PC-9 (cell line): ENCODE measurements at regions not wholly inside any gene's neighbourhood (a gene's known extent, or its start where the extent isn't known, plus 50 kb on each side); places are given as distances from the start of the nearest gene placed in this dataset.

ENCODE experiments used
- BruUV-seq: library from RNA; stranded (reverse); fragments of 400-500 nt; replicated peaks from 2 replicates; lab custom pipeline; 2021; lab: Mats Ljungman, UMichigan
- CTCF ChIA-PET: fragments of 300-600 bp; sonication (Branson Sonifier 250); formaldehyde crosslinking; loops from one replicate; lab custom pipeline; 2022; ENCODE audit warnings: antibody characterized with exemption; lab: Charles Lee
- POLR2A ChIA-PET: fragments of 300-600 bp; sonication (Branson Sonifier 250); formaldehyde crosslinking; loops from one replicate; lab custom pipeline; 2022; ENCODE audit warnings: antibody characterized with exemption; ENCODE audit not compliant: unreplicated experiment; lab: Charles Lee
- DNase-seq, 2 experiments: peaks; one replicate each; pipeline versions ENCODE4 v3.0.0 to v3.0.0-alpha.2; 2015 to 2022; ENCODE audit warnings: mixed read lengths in 1 of 2
- H2AFZ ChIP-seq: fragments of 200-600 bp; sonication (generic); 2 replicates; pipeline ENCODE4 v1.8.1; 2017; ENCODE audit warnings: antibody characterized with exemption
- H3F3A ChIP-seq: fragments of 200-600 bp; sonication (generic); 2 replicates; pipeline ENCODE4 v1.8.1; 2017; ENCODE audit warnings: antibody characterized with exemption, mild to moderate bottlenecking, low read depth; ENCODE audit not compliant: insufficient read depth
- H3K27ac ChIP-seq: fragments of 200-600 bp; sonication (generic); 2 replicates; pipeline ENCODE4 v1.6.1; 2016; ENCODE audit warnings: mixed run types
- H3K27me3 ChIP-seq: fragments of 200-600 bp; sonication (generic); 2 replicates; pipeline ENCODE4 v1.6.1; 2016; ENCODE audit warnings: low read depth, mixed run types; ENCODE audit not compliant: insufficient read depth
- H3K36me3 ChIP-seq: fragments of 200-600 bp; sonication (generic); 2 replicates; pipeline ENCODE4 v1.6.1; 2016; ENCODE audit warnings: low read depth, mixed run types
- H3K4me1 ChIP-seq: fragments of 200-600 bp; sonication (generic); replicated peaks from 2 replicates; pipeline ENCODE4 v1.6.1; 2016; ENCODE audit warnings: mixed run types; ENCODE audit not compliant: insufficient read depth
- H3K4me2 ChIP-seq: fragments of 200-600 bp; sonication (generic); 2 replicates; pipeline ENCODE4 v1.6.1; 2017; ENCODE audit warnings: mixed run types
- H3K4me3 ChIP-seq: fragments of 200-600 bp; sonication (generic); 2 replicates; pipeline ENCODE4 v1.6.1; 2016; ENCODE audit warnings: mixed run types
- H3K79me2 ChIP-seq: fragments of 200-600 bp; sonication (generic); 2 replicates; pipeline ENCODE4 v1.6.1; 2017; ENCODE audit warnings: low read depth, mixed run types
- H3K9me2 ChIP-seq: fragments of 200-600 bp; sonication (generic); 2 replicates; pipeline ENCODE4 v1.8.1; 2017; ENCODE audit warnings: mild to moderate bottlenecking; ENCODE audit not compliant: insufficient read depth
- H3K9me3 ChIP-seq: fragments of 200-600 bp; sonication (generic); 2 replicates; pipeline ENCODE4 v1.8.1; 2016; ENCODE audit warnings: low read depth; ENCODE audit not compliant: insufficient read depth
- H4K20me1 ChIP-seq: fragments of 200-600 bp; sonication (generic); 2 replicates; pipeline ENCODE4 v1.8.1; 2017; ENCODE audit not compliant: insufficient read depth
- EZH2 ChIP-seq: fragments of 200-600 bp; sonication (generic); IDR thresholded peaks from 2 replicates; pipeline ENCODE4 v1.8.0; 2017; ENCODE audit warnings: antibody characterized with exemption, low read depth
- intact Hi-C: fragments of 100-400 bp; cut with micrococcal nuclease; formaldehyde crosslinking; loops from one replicate; pipeline ENCODE4 v1.10.0; 2022; ENCODE audit not compliant: unreplicated experiment
- TF ChIP-seq, protein P1 (sequence below): fragments of 200-600 bp; sonication (generic); conservative IDR thresholded peaks from 2 replicates; pipeline ENCODE4 v1.6.1; 2017; ENCODE audit warnings: mixed run types, antibody characterized with exemption, mild to moderate bottlenecking, moderate library complexity

DNA sequence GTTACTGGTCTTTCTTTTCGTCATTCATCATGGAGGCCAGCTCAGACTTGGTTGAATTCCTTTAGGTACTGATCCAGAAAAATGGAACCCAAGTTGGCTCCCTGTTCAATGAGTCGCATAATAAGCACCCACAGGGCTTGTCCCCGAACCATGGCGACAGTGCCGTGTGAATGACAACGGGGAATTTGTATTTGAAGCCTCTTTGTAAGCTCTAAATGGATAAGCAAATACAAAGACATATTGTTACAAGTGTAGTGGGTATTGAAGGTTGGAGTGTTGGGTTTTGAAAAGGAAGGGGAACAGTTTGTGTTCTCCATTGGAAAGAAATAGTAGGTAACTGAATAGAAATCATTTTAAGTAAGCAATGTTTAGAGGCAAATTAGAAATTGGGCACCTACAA, 288.9 kb downstream of the SLC4A3 start:
- H4K20me1 ChIP-seq = no peaks in the 10 kb centered on the region
- intact Hi-C loops = no loop called here
- H3K4me3 ChIP-seq = no peak overlapping the region
- no peaks in the 10 kb centered on the region for H3K27me3 ChIP-seq
- no peak for TF ChIP-seq EZH2
- TF ChIP-seq, protein P1, sequence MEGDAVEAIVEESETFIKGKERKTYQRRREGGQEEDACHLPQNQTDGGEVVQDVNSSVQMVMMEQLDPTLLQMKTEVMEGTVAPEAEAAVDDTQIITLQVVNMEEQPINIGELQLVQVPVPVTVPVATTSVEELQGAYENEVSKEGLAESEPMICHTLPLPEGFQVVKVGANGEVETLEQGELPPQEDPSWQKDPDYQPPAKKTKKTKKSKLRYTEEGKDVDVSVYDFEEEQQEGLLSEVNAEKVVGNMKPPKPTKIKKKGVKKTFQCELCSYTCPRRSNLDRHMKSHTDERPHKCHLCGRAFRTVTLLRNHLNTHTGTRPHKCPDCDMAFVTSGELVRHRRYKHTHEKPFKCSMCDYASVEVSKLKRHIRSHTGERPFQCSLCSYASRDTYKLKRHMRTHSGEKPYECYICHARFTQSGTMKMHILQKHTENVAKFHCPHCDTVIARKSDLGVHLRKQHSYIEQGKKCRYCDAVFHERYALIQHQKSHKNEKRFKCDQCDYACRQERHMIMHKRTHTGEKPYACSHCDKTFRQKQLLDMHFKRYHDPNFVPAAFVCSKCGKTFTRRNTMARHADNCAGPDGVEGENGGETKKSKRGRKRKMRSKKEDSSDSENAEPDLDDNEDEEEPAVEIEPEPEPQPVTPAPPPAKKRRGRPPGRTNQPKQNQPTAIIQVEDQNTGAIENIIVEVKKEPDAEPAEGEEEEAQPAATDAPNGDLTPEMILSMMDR = no peak
- no peak overlapping the region for H2AFZ ChIP-seq
- no peak overlapping the region for H3K27ac ChIP-seq
- no peak for DNase-seq
- no peak overlapping the region for H3K4me2 ChIP-seq
- ChIA-PET CTCF (no interaction called here), POLR2A (interaction anchor here (0.9 kb wide), 1 partner anchor 1336 kb away, joined by 4 read pairs; no protein-coding TSS in a partner anchor)
- no peaks in the 10 kb centered on the region for H3K9me2 ChIP-seq
- no peaks in the 10 kb centered on the region for H3K36me3 ChIP-seq
- no peaks in the 10 kb centered on the region for H3F3A ChIP-seq
- no peaks in the 10 kb centered on the region for H3K79me2 ChIP-seq
- H3K9me3 ChIP-seq = no peaks in the 10 kb centered on the region
- no peaks in the 10 kb centered on the region for H3K4me1 ChIP-seq
- BruUV-seq = no TSS peak

DNA sequence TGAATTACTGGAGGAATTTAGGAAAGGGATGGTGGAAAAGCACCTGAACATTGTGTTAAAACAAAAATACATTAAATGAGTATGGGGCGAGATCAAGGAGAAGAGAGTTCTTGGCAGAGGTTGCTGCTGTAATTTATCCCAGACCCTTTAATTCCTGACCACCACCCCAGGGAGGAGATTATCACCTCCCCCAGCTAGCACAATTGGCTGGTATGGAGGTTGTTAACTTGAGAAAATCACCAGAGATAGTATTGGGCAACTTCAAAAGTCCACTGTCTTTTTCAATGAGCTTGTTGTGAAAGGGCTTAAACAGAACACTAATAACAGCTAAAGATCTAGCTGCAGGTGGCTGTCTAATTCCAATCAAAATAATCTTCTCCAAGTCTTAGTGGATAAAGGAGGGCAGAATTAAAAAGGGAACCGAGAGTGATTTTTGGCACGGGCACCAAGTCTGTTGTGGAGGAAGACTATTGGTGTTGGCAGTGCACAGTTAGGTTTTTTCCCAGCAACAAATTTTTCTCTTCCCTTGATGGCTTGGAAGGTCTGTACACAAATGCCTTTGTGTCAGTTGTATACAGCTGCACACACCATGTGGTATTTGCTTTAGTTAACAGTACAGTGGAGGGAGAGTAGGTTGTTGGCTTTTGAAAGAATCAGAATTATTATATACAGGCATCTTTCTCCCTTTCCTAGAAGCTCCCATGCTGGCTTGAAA, 289.5 kb downstream of the SLC4A3 start:
- Histone ChIP-seq H3K27ac (no peak overlapping the region), H3K27me3 (no peaks in the 10 kb centered on the region), H3F3A (no peaks in the 10 kb centered on the region), H4K20me1 (no peaks in the 10 kb centered on the region), H2AFZ (no peak overlapping the region), H3K36me3 (no peaks in the 10 kb centered on the region), H3K4me3 (no peak overlapping the region), H3K4me2 (no peak overlapping the region), H3K79me2 (no peaks in the 10 kb centered on the region), H3K9me3 (no peaks in the 10 kb centered on the region), H3K4me1 (no peaks in the 10 kb centered on the region), H3K9me2 (no peaks in the 10 kb centered on the region)
- ChIA-PET CTCF (no interaction called here), POLR2A (interaction anchor here (0.7 kb wide), 1 partner anchor 113 kb away, joined by 4 read pairs; no protein-coding TSS in a partner anchor)
- DNase-seq = no peak
- no peak for TF ChIP-seq EZH2
- TF ChIP-seq, protein P1 = no peak
- intact Hi-C loops = no loop called here
- BruUV-seq = no TSS peak

DNA sequence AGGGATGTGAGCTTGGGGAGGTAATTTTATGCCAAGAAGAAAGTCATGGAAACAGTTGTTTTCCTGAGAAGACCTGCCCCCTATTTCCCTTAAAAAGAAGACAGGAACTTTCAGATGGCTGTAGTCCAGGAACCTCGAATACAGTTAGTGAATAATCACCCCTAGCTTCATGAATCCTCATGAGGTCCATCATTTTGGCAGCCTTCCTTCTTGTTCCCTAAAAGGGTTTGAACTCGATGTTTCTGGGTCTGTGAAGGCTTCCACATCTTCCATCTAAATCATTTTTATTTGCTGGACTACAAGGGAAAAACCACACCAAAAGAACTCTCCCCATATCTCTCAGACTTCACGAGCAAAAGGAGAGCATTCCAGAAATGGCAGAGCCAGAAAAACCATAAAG, 290.8 kb downstream of the SLC4A3 start:
- Histone ChIP-seq H3K36me3 (no peaks in the 10 kb centered on the region), H3F3A (no peaks in the 10 kb centered on the region), H2AFZ (no peak overlapping the region), H3K27me3 (no peaks in the 10 kb centered on the region), H3K4me3 (no peak overlapping the region), H3K79me2 (no peaks in the 10 kb centered on the region), H3K4me2 (no peak overlapping the region), H3K4me1 (no peaks in the 10 kb centered on the region), H3K9me3 (no peaks in the 10 kb centered on the region), H4K20me1 (no peaks in the 10 kb centered on the region), H3K27ac (no peak overlapping the region), H3K9me2 (no peaks in the 10 kb centered on the region)
- ChIA-PET POLR2A (interaction anchor here (0.7 kb wide), 1 partner anchor 1498 kb away, joined by 3 read pairs; no protein-coding TSS in a partner anchor), CTCF (interaction anchor here (0.5 kb wide), 1 partner anchor 347 kb away, joined by 7 read pairs; the partner anchor contains the start of gene OBSL1)
- no peak for DNase-seq
- no TSS peak for BruUV-seq
- intact Hi-C loops = no loop called here
- TF ChIP-seq EZH2 = no peak
- TF ChIP-seq, protein P1 = no peak
